OCI-LY7 (cell line): ENCODE measurements at regions not wholly inside any gene's neighbourhood (a gene's known extent, or its start where the extent isn't known, plus 50 kb on each side); places are given as distances from the start of the nearest gene placed in this dataset.
A peak's percentile ranks its signal among the peaks of the same experiment; 100 is the strongest.

Source experiments
- BruUV-seq: library from RNA; stranded (reverse); fragments of 400-500 nt; replicated peaks from 2 replicates; lab custom pipeline; 2021; lab: Mats Ljungman, UMichigan
- CTCF ChIA-PET: fragments of 300-600 bp; sonication (Branson Sonifier 250); formaldehyde crosslinking; loops from one replicate; lab custom pipeline; 2022; ENCODE audit warnings: antibody characterized with exemption; ENCODE audit not compliant: unreplicated experiment; lab: Charles Lee
- POLR2A ChIA-PET: fragments of 300-600 bp; sonication (Branson Sonifier 250); formaldehyde crosslinking; loops from one replicate; lab custom pipeline; 2022; ENCODE audit warnings: antibody characterized with exemption; lab: Charles Lee
- DNase-seq: peaks from one replicate; pipeline ENCODE4 v3.0.0-alpha.2; 2015; ENCODE audit warnings: low spot score
- H2AFZ ChIP-seq: fragments of 200-600 bp; sonication (generic), shearing (Covaris generic); 2 replicates; pipeline ENCODE4 v1.6.1; 2014; ENCODE audit warnings: mild to moderate bottlenecking, antibody characterized with exemption, low read length, moderate library complexity
- H3K27ac ChIP-seq: fragments of 200-600 bp; sonication (generic); 2 replicates; pipeline ENCODE4 v1.5.1; 2014; ENCODE audit warnings: mixed run types, low read depth, mild to moderate bottlenecking, moderate library complexity, low read length, inconsistent platforms; ENCODE audit not compliant: poor library complexity, severe bottlenecking
- H3K36me3 ChIP-seq: fragments of 200-600 bp; sonication (generic); 2 replicates; pipeline ENCODE4 v1.6.1; 2014; ENCODE audit warnings: mild to moderate bottlenecking, antibody characterized with exemption, low read length, moderate library complexity, mixed read lengths; ENCODE audit not compliant: insufficient read depth
- H3K4me1 ChIP-seq: fragments of 200-600 bp; sonication (generic); 2 replicates; pipeline ENCODE4 v1.5.1; 2014; ENCODE audit warnings: mild to moderate bottlenecking, low read length; ENCODE audit not compliant: insufficient read depth, poor library complexity, severe bottlenecking
- H3K4me2 ChIP-seq: fragments of 200-600 bp; sonication (generic); 2 replicates; pipeline ENCODE4 v1.6.1; 2014; ENCODE audit warnings: mild to moderate bottlenecking, low read length
- H3K4me3 ChIP-seq: fragments of 200-600 bp; sonication (generic); 2 replicates; pipeline ENCODE4 v1.5.1; 2014; ENCODE audit warnings: mild to moderate bottlenecking, low read depth, low read length; ENCODE audit not compliant: poor library complexity, severe bottlenecking
- H3K79me2 ChIP-seq: fragments of 200-600 bp; sonication (generic); 2 replicates; pipeline ENCODE4 v1.6.1; 2016; ENCODE audit warnings: low read depth, mild to moderate bottlenecking, low read length, moderate library complexity, mixed read lengths; ENCODE audit not compliant: insufficient read depth
- H3K9me2 ChIP-seq: fragments of 200-600 bp; sonication (generic); 2 replicates; pipeline ENCODE4 v1.6.1; 2016; ENCODE audit warnings: mild to moderate bottlenecking, low read length, mixed read lengths; ENCODE audit not compliant: insufficient read depth
- H3K9me3 ChIP-seq: fragments of 200-600 bp; sonication (generic); 2 replicates; pipeline ENCODE4 v1.6.1; 2014; ENCODE audit warnings: mild to moderate bottlenecking, mixed run types, low read length, mixed read lengths
- H4K20me1 ChIP-seq: fragments of 200-600 bp; sonication (generic); 2 replicates; pipeline ENCODE4 v1.6.1; 2014; ENCODE audit warnings: mild to moderate bottlenecking, antibody characterized with exemption, low read length, moderate library complexity, mixed read lengths; ENCODE audit not compliant: insufficient read depth
- CTCF ChIP-seq: fragments of 200-600 bp; sonication (generic); conservative IDR thresholded peaks from 2 replicates; pipeline ENCODE4 v1.5.1; 2014; ENCODE audit warnings: mild to moderate bottlenecking, antibody characterized with exemption, low read length, moderate library complexity, mixed read lengths
- EZH2phosphoT487 ChIP-seq: fragments of 200-600 bp; sonication (generic); IDR thresholded peaks from 2 replicates; pipeline ENCODE4 v1.6.1; 2018; ENCODE audit warnings: low read depth, borderline replicate concordance, mild to moderate bottlenecking, mixed run types, antibody characterized with exemption, low read length, moderate library complexity, mixed read lengths
- intact Hi-C: fragments of 100-400 bp; cut with micrococcal nuclease; formaldehyde crosslinking; loops from one replicate; pipeline ENCODE4 v1.10.0; 2022; ENCODE audit not compliant: unreplicated experiment

- intact Hi-C loops: no loop called here
- H3K27ac ChIP-seq: no peak overlapping the region
- H2AFZ ChIP-seq: no peak overlapping the region
- H3K4me3 ChIP-seq: no peak overlapping the region
- TF ChIP-seq CTCF (no peak), EZH2phosphoT487 (no peak)
- no peak for DNase-seq
- H3K9me3 ChIP-seq: no peaks in the 10 kb centered on the region
- H3K9me2 ChIP-seq: no peaks in the 10 kb centered on the region
- H3K36me3 ChIP-seq: no peaks in the 10 kb centered on the region
- no peak overlapping the region for H3K4me2 ChIP-seq
- no peaks in the 10 kb centered on the region for H4K20me1 ChIP-seq
- ChIA-PET CTCF (interaction anchor here (0.5 kb wide), 1 partner anchor 446 kb away, joined by 3 read pairs; the partner anchor contains the start of gene AP1S2), POLR2A (interaction anchor here (0.6 kb wide), 1 partner anchor 374 kb away, joined by 3 read pairs; no protein-coding TSS in a partner anchor)
- BruUV-seq: no TSS peak
- no peaks in the 10 kb centered on the region for H3K4me1 ChIP-seq
- no peaks in the 10 kb centered on the region for H3K79me2 ChIP-seq
These were observed 133.6 kb downstream of the MAGEB17 start for GRCh38 chrX:16300831-16301230.

- ChIA-PET CTCF (no interaction called here), POLR2A (no interaction called here)
- Histone ChIP-seq H3K4me2 (no peak overlapping the region), H3K4me1 (no peaks in the 10 kb centered on the region), H3K9me3 (no peaks in the 10 kb centered on the region), H3K9me2 (no peaks in the 10 kb centered on the region), H3K4me3 (no peak overlapping the region), H3K79me2 (no peaks in the 10 kb centered on the region), H4K20me1 (no peaks in the 10 kb centered on the region), H2AFZ (no peak overlapping the region), H3K36me3 (no peaks in the 10 kb centered on the region), H3K27ac (no peak overlapping the region)
- TF ChIP-seq EZH2phosphoT487: no peak
- no peak for TF ChIP-seq CTCF
- DNase-seq: no peak
- intact Hi-C loops: no loop called here
- BruUV-seq: no TSS peak
These were observed 137.5 kb downstream of the MAGEB17 start for GRCh38 chrX:16304751-16305150.

- peak; percentile 0 for DNase-seq
- no peaks in the 10 kb centered on the region for H3K9me2 ChIP-seq
- TF ChIP-seq CTCF: 0 out of 2 replicates have a peak, but pooled peaks have one; percentile 17
- no peak for TF ChIP-seq EZH2phosphoT487
- H3K79me2 ChIP-seq: no peaks in the 10 kb centered on the region
- no peak overlapping the region for H2AFZ ChIP-seq
- ChIA-PET POLR2A (no interaction called here), CTCF (no interaction called here)
- no peak overlapping the region for H3K4me2 ChIP-seq
- H3K4me3 ChIP-seq: no peak overlapping the region
- no peaks in the 10 kb centered on the region for H3K9me3 ChIP-seq
- no peaks in the 10 kb centered on the region for H3K4me1 ChIP-seq
- no peaks in the 10 kb centered on the region for H4K20me1 ChIP-seq
- H3K36me3 ChIP-seq: no peaks in the 10 kb centered on the region
- intact Hi-C loops: no loop called here
- H3K27ac ChIP-seq: no peak overlapping the region
- no TSS peak for BruUV-seq
These were observed 137.9 kb downstream of the MAGEB17 start for GRCh38 chrX:16305187-16305586.
